OCI-M1 (cell line): ENCODE measurements at regions not wholly inside any gene's neighbourhood (a gene's known extent, or its start where the extent isn't known, plus 50 kb on each side); places are given as distances from the start of the nearest gene placed in this dataset.

Experiments
- DNase-seq: peaks from one replicate; lab custom pipeline; 2025; lab: John Stamatoyannopoulos, UW

DNA sequence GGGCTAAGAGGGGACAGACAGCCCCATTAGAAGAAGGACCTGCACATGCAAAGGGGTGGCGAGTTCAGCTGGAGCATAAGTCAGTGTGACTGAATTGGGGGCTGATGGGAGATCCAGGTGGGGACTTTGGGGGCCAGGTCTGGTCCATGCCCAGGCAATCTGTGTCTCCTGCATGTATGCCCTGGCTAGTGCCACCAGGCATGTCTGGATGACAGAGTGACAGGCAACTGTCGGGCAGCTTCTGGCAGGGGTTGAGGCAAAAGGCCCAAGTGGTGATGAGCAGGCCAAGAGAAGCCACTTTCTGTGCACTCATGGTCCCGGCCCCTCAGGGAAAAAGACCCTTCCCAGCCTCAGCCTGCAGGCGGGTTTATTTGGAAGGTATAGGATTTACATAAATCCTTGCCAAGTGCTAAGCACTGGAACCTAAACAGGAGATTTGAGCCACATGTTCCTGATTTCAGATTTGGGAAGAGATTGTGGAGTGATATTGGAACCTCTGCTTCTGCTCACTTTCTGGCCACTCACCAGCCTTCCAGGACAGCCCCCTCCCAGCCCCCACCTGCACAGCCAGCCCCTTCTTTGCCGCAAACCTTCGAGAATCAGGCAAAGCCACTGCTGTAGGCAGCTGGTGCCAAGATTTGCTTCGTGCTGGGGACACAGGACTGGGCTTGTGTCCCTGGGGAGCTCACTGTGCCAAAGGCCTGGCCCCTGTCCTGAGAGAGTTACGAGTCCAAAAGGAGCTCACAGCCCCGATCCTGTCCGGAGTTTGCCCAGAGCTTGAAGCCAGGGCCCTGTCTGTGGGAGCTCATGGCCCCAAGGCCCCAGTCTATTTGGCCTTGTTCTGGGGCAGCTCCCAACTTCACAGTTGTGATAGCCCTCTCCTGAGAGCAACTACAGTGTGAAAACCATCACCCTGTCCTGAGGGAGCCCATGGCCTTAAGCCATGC, 232.5 kb upstream of the RTL1 start:
- no peak for DNase-seq

DNA sequence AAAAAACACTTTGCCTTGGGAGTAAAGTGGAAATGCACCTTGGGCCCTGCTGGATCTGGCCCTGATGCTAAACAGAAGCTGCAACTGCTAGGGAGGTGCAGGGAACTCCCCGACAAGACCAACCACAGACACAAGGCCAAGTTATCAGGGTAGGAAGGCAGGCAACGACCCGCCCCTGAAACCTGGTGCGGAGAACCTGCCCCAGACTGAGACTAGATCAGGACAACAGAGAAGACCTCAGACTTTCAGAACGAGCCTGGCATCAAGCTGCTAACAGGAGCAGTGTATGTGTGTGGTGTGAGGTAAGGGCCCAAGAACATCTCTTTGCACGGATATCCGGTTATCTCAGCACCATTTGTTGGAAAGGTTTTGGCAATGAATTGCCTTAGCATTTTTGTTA, 233.7 kb upstream of the RTL1 start:
- no peak for DNase-seq

DNA sequence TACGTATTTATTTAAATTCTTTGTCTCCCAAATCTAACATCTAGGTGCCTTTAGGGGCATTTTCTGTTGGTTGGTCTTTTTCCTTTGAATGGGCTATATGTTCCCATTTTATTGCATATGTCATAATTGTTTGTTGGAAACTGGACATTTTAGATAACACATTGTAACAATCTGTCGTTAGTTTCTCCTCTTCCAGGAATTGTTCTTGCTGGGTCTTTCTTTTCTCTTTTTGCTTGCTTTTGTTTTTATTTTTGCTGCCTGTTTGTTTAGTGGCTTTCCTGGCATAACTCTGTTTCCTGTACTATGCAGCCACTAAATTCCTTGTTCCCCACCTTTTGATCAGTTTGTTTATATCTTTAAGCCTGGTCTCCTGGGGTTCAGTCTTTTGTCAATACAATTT, 244.3 kb upstream of the RTL1 start:
- DNase-seq: no peak

DNA sequence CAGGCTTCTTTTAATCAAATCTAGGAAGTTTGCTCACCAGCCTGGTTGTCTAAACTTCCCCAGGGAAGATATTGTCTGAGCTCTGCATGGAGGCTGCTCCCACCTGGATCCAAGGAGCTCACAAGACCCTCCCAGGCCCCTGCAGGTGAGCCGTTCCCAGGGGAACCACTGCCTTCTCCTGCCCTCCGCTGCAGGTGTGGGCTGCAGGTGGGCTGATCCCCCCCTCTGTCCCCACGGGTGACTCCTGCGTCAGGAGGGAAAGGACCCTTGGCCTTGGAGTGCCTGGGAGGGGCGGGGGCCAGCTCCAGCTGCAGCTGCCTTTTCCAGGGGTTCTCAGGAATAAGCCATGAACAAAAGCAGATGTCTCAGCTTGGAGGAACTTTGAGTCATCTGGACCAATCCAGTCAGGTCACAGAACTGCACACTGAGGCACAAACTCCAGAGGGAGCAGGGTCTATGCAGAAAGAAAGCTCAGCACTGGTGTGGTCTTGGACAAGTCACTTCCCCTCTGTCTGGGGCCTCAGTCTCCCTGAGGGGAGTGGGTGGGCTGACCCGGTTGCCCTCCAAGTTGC, 246.6 kb upstream of the RTL1 start:
- DNase-seq: no peak

DNA sequence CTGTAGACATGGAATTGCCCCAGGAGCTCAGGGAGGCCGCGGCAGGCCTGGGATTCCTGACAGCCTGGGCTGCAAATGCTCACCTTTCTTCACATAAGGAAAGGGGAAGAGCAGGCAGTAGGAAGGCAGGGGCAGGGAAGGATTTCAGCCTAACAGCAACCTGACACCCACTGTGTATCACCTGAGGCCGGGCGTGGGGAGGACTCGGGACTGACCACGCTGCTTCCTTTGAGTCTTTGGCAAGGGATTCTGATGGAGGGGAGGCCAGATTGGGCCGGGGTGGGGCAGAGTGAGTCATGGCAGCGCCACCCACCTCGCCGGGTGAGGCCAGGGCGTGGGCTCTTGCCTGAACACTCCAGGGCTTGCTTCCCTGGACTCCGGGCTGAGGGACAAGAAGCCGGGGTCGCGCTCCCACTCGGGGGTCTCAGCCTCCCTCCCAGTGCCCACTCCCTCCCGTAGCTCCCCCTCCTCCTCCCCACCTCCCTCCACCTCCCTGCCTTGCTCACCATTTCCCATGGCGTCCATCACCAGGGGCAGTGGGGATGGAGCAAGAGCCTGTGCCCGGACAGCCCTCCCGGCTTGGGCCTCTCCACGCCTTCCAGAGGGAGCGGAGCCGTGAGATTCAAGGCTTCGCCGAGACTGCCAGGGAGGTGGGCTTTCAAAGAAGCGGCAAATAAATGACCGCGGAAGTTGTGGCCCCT, 247.9 kb upstream of the RTL1 start:
- no peak for DNase-seq

DNA sequence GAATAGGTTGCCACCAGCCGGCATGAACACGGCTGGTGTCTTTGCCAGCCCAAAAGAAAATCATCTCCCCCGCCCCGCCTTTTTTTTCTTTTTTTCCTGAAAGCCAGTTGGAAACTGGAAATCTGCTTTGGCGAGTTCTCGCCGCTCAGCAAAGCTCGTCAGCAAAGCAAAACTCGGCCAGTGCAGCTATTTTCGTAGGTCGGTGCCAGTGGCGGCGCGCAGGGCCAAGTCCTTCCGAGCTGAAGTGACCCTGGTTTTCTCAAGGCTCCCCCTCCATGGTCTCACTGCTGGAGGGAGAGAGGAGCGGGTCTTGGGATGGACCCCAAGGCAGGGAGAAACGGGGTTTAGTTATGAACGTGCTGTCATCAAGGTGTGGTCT, 248.4 kb upstream of the RTL1 start:
- DNase-seq: no peak

DNA sequence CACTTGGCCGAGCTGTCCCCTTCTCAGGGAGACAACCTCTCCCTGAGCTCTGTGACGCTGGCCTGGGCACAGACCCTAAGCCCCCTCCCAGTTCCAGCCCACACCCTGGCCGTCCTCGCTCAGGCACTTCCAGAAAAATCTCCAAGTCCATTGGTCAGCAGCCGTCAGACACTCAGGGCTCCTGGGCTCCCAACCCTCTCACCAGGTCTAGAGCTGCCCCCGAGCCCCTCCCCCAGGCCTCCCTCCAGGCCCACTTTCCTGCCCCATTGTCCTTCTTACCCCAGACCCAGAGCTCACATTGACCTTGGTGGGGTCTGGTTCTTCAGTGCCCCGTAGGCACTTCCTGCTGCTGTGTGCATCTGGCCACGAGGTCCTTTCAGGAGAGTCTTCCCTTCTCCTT, 249.3 kb upstream of the RTL1 start:
- no peak for DNase-seq

DNA sequence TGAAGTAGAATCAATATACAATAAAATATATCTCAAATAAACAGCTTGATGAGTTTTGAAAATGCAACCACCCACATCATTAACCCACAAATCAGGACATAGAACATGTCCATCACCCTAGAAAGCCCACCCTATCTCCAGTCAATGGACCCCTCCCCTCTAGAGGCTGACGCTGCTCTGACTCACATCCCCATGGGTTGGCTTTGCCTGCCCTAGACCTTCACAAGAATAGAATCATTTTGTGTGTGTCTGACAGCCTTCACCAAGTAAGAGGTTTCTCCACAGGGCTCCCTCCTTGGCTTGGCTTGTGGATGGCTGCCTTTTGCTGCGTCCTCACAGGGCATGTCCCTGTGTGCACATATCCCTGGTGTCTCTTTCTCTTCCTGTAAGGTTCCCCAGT, 250.2 kb upstream of the RTL1 start:
- no peak for DNase-seq

DNA sequence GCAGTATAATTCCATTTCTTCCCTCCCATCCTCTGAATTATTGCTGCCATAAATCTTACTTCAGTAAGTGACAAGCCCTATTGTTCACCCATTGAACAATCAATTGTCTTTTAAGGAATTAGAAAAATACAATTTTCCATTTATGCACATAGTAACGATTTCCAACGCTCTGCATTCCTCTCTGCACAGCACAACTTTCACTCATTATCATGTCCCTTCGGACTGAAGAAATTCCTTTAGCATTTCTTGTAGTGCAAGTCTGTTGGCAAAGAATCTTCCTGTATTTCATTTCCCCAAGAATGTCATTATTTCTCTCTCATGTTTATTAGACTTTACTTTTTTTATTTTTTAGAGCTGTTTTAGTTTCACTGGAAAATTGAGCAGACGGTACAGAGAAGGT, 252.1 kb upstream of the RTL1 start:
- DNase-seq: no peak

DNA sequence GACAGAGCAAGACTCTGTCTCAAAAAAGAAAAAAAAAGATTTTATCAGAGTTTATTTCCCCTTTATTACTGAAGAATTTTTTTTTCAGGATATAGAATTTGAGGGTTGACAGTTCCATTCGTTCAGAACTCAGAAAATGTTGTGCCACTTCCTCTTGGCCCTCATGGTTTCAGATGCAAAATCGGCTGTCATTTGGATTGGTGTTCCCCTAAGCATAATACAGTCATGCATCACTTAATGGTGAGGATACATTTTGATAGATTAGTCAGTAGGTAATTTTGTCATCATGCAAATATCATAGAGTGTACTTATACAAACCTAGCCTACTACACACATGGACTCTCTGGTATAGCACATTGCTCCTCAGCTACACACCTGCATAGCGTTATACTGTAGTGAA, 263.9 kb upstream of the RTL1 start:
- peak; percentile 0 for DNase-seq

DNA sequence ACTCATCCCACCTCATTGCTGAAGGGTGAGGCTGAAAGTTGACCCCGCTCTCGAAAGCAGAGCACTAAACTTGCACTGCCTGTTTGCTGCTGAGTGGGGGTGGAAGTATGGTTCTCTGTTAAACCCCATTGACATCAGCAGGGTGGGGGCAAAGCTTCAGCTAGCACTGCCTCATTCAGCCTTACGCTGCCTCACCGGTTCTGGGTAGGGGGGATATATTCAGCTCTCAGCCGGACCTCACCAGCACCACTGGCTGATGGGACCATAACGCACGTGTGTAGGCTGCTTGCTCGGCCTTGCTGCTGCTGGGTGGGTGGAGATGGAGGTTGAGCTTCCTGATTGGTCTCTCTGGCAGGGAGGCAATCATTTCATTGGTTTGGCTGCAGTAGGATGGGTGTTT, 265.7 kb upstream of the RTL1 start:
- DNase-seq: no peak

DNA sequence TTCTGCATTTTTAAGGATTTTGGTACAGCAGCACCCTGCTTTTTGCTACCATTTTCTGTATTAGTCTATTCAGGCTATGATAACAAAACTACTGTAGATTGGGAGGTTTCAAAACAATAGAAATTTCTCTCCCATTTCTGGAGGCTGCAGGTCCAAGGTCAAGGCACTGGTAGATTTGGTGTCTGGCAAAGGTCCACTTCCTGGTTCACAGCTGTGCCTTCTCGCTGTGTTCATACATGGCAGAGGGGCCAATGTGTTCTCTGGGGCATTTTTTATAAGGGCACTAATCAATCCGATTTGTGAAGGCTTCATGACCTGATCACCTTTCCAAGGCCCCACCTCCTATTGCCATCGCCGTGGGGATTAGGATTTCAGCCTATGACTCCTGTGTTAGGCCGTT, 268.1 kb upstream of the RTL1 start:
- no peak for DNase-seq

DNA sequence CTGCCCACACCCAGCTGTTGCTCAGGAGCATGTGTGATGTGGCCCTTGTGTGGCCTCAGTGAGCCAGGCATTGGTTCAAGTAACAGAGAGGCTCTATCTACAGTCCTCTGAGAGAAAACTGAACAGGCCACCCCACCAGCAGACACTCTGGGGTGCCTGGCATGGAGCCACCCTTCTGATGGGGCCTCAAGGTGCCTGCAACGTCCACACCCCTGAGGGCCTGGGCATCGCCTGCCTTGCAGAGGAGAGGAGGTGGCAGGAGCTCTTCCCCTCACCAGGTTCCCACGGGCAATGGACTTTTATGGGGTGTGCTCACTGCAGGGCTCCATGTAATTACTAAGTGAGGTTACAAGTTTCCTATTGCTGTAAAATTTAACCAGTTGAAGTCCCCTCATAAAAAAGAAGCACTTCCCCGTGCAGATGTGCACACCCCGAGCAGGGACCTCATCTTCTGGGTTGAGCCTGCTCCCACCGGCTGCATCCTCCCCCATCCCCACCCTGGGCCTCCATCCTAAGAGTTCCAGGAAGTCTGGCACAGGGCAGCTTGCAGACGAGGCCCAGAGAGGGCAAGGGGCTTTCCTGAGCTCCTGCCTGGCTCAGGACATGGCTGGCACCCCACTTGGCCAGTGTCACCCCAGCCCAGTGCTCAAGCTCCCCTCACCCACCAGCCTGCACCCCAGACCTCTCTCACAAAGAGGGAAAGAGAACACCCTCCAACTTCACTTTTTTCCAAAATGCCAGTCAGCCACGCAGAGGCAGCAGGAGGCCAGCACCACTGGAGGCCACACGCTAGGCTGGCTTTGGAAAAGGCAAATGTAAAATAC, 270.4 kb upstream of the RTL1 start:
- DNase-seq: no peak

DNA sequence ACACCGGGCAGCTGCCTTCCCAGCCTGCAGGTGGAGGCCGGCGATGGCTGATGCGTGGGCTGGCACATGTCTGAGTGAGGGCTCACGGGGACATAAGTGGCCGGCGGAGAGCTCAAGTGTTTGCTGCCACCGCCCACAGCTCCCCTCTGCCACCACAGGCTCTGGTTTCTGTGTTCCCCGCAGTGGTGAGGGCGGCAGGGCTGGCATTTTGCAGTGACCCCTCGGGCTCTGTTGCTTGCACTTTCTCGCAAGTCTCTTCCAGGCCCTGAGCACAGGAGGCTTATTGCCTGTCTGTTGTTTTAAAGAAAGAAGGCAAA, 271.0 kb upstream of the RTL1 start:
- no peak for DNase-seq

DNA sequence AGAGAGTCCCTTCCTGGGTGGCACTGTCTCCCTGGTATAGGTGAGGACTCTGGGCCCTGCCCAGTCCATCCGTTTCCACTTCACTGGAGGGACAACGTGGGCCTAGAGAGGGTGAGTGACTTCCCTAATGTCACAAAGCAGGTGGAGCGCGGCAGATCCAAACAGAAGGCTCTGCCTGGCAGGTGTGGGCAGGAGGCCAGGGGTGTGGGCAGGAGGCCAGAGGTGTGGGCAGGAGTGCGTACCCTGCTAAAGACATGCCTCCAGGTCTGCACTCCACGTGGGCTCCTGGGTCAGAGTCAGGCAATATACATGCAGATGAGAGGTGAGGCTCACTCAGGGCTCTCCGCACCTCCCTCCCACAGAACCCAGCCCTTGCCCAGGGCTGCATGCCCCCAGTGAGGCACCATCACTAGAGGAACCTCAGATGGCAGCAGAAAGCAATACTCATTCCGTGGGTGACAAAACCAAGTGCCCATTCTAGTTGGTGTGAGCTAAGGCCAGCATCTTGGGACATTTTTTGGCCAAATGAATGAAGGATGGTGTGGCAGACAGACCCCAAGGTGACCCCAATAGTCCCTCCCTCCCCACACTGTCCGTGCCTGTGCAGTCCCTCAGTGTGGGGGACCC, 271.6 kb upstream of the RTL1 start:
- DNase-seq: no peak

DNA sequence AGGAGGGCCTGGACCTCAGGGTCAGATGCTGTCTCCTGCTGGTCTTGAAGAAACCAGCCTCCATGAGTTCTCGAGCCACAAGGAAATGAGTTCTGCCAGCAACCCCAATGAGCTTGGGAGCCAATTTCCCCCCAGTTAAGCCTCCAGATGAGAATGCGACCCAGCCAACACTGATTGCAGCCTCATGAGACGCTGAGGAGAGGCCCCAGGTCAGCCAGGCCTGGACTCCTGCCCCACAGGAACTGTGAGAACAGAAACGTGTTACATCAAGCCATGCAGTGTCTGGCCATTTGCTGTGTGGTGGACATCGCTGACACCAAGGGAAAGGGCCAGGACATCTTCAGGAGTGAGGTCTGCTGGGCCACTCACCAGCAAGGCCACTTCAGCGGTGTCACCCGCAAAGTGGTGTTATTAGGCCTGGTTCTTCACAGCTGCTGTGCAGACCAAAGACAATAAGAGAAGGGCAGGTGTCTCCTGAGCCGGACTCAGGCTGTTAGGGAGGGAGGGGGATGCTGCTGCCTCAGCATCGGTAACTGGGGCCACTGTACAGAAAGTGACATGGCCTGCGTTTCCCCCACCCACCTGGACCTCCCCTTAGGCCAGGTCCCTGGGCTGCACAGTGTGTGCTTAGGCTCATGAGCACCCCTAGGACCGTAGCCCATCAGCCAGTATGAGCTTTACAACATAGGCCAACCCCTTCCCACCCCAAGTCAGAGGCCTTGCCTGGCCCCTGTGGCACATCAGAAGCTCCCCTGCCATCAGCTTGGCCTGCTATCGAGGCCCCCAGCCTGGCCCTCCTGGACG, 272.4 kb upstream of the RTL1 start:
- no peak for DNase-seq

DNA sequence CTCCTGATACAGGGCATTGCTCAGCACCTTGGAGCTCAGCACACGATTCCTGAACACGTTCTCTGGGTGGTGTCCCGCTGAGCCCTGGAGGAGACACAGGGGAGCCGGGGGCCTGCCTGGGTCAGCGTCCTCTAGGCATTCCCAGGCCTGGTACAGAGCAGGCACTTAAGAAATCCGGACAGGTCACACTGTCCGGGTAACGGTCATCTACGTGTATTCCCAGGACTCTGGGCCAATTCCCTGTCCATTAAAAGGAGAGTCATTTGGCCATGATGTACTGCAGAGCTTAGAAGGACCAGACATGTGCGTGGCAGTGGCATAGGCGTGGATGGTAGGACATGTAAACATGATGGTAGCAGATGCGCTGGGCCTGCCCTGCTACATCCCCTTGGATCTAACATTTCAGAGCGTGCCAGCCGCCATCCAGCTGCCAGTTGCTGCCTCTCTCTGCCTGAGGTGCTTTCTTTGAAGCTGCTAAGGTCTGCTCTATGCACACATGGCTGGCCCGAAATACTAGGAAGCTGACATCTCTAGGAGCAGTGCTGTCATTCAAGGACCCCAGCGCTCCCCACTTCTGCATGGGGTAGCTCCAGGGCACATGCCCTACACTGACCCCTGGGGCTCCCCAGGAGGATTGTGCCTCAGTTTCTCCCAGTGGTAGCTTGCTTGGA, 273.1 kb upstream of the RTL1 start:
- no peak for DNase-seq

DNA sequence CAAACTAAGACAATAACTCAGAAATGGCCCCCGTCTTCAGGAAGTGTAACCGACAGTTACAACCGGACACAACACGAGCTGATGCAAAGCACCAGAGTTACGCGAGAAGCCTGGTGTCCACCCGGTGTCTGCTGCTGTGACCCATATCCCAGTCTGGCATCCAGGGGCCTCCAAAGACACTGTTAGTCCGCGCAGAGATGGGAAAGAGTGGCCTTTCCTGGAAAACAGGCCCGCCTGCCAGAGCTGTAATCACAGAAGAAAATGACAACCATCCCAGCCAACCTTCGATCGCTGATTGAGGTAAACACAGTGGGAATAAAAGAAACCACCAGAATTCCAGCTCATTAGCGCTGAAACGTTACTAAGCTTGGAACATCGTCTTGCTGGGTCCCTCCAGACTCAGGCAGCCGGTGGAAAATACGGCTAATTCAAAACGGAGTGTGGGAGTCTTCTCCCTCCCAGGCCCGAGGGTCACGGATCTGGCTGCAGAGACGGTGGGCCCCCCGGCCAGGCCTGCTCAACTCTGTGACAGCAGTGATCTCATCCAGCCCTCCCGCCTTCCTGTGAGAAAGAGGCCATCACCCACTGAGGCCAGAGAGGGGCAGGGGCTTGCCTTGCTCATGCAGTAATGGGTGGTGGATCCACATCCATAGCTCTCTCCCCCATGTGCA, 273.9 kb upstream of the RTL1 start:
- no peak for DNase-seq

DNA sequence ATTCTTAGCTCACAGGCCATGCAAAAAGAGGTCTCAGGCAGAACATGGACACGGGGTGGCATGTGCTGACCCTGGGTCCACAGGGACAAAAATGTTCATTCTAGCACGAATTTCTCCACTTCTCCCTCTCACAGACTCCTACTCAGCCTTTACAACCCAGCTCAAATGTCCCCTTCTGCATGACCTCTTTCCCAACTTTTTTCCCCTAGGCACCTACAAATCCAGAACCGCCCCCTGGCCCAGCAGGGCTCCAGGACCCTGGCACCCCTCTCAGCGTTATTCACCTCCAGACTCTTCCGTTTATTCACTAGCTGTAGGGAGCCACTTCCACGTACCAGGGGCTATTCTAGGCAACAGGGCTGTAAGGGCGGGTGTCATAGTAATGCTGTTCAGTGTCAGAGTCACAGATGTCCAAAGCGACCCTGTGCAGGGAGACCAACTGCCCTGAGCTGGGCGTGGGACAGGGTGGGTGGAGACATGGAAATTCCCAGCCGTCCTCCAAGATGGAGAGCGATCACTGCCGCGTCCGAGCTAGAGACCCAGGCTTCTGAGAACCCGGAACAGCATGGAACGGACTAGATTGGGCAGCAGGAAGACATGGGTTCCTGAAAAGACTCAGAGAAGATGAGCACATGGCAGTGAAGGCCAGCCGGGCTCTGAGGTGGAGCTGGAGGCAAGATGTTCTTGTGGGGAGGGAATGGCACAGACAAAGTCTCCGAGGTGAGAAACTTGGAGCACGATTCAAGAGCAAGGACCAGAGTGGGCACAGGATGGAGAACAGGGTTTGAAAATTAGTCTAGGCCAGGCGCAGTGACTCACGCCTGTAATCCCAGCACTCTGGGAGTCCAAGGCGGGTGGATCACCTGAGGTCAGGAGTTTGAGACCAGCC, 274.9 kb upstream of the RTL1 start:
- no peak for DNase-seq
